HG02852 (cell line): ENCODE measurements at regions not wholly inside any gene's neighbourhood (a gene's known extent, or its start where the extent isn't known, plus 50 kb on each side); places are given as distances from the start of the nearest gene placed in this dataset.
A peak's percentile ranks its signal among the peaks of the same experiment; 100 is the strongest.
"Not testable (repeated sequence)": the region's sequence is repeated elsewhere in the genome, so short reads cannot be mapped to it uniquely, and the experiment has no call there.

Experiments
- ATAC-seq: cut with Tn5 transposase; IDR thresholded peaks from one replicate; pipeline ENCODE4 v1.9.1; 2021; ENCODE audit warnings: mild to moderate bottlenecking, moderate library complexity; ENCODE audit not compliant: unreplicated experiment

DNA sequence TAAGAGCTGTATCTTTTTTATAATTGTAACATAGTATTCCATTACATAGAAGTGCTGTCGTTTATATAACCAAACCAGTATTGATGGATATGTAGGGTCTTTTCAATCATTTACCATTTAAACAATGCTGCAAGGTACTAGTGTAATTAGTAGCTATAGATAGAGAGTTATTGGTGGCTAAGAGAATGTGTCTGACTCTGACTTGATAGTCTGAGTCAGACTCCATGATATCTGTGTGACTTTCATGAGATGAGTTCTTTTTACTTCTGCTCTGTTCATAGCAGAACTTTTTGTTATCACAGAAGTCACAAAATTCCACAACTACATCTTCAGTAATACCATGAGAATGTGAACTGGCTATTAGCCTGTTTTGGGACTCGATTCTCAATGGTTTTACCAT is 150.6 kb downstream of the FHIP1A start:
- ATAC-seq, result no peak

DNA sequence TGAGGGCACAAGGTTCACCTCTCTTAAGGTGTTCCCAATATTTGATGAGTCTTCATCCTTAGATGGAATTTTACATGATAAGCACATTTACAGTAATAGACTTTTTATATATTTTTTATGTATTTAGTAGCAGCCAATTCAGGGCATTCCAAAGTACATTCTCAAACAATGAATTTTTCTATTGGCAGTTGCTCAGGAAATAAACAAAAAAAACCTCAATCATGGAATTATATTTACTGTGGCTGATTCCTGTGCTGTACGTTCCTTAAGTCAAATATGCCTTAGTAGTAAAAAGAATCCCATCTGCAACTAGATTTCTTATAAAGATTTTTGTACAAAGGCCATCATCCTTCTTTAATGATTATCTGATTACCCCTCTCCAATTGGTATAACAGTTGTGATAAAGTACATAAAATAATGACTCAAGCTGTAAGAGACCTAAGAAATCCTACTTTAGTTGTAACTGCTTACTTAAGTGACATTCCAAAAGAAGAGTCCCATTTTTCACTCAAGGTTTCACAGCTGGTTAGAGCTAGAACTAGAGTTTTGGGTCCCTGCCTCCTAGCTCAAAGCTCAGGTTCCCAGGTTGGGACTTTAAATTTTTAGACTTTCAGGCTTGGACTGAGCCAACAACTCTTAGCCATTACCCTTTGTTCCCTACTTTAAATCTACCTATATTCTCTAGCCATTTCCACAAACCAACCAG is 152.7 kb downstream of the FHIP1A start:
- ATAC-seq, result no peak

GRCh38 chr4:151563194-151563593 is 154.2 kb downstream of the FHIP1A start:
- no peak for ATAC-seq

- ATAC-seq, result no peak
These were observed 155.3 kb downstream of the FHIP1A start for GRCh38 chr4:151564321-151564720.

DNA sequence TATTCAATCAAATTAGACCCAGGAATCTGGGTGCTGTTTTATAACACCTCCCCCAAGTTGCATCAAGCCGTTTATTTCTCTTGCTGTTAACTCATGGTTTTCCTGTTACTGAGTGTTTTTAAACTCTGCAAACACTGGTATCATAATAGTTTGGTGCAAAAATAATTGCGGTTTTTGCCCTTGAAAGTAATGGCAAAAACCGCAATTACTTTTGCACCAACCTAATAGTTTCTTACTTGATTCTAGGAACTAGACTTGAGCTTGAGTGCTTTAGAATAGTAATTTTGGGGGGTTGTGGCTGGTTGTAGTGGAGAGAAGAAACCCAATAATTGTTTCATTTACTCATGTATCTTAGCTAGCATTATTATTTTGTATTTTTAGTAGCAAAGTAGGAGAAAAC is 156.6 kb downstream of the FHIP1A start:
- no peak for ATAC-seq

GRCh38 chr4:151566053-151566452 is 157.1 kb downstream of the FHIP1A start:
- no peak for ATAC-seq

- peak; percentile 89 for ATAC-seq
These were observed 158.1 kb downstream of the FHIP1A start for GRCh38 chr4:151567056-151567455.

GRCh38 chr4:151568966-151569365 is 160.0 kb downstream of the FHIP1A start:
- no peak for ATAC-seq

DNA sequence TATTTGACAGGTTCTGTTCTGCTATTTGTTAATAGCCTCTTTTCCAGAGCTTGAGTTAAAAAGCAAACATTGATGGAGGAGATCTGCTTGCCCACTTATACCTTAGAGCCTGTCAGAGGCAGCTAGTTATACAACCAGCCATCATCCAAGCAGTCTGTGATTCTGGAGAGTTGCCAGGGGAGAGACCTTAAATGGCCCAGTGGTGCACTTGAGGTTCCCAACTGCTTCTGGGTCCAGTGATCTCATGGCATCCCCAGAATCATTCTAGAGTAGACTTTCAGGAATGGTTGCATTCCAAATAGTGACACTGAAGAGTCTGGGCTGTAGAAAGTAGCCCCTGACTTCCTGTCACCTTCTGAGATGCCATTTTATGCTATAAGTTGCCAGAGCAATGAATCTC is 160.7 kb downstream of the FHIP1A start:
- ATAC-seq, result no peak

DNA sequence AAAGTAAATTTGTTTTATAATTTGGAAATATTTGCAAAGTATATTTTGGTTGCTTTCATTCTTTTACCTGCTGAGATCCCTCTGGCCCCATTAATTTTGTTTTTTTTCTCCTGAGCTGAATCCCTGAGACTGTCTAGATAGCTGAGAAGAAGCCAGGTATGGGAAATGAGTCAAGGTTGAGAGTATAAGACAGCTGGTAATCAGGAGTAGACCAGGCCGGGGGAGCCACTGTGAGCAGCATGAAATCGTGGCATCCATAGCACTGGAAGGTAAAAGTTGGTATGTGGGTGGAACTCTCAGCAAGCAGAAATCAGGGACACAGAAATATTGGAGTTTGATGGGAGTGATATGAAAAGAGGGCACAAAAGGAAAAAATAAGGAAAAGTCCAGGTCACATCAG is 164.5 kb downstream of the FHIP1A start:
- no peak for ATAC-seq

GRCh38 chr4:151573945-151574344 is 165.0 kb downstream of the FHIP1A start:
- ATAC-seq, result no peak

DNA sequence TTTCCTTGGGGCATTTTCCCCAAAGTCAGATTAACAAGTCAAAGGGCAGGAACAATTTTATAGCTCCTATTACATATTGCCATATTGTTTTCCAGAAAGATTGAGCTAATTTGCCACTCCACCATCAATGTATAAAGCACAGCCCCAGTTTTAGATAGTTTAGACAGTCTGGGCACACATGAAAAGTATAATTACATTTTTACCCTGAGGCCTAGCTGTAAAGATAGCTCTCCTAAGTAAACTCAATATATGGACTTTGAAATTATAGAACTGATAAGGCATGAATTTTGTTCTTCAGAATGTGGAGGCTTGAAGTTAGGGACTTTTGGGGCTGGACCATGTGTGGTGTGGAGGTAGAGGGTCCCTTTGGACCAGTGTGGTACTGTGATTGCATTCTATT is 166.0 kb downstream of the FHIP1A start:
- no peak for ATAC-seq

- ATAC-seq, result no peak
These were observed 166.7 kb downstream of the FHIP1A start for GRCh38 chr4:151575646-151576045.

DNA sequence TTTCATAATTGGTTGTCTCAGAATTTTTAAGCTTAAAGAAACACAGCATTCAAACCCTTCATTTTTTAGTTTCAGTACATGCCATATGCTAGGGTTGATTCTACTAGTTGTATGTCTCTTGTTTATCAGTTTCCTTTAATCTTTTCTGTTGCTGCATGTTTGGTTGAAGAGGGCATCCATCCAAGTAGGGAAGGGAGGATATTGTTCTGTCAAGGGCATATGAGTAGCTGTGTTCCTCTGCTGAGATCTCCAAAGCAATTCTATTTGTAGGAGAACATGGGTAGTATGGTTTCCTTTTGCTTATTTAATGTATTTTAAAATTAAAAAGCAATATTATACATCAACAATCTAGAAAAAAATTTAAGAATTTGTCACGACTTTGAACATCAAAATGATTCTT is 167.7 kb downstream of the FHIP1A start:
- ATAC-seq, result no peak

- ATAC-seq, result no peak
These were observed 172.6 kb downstream of the FHIP1A start for GRCh38 chr4:151581570-151581969.

GRCh38 chr4:151582098-151582497 is 173.1 kb downstream of the FHIP1A start:
- no peak for ATAC-seq

DNA sequence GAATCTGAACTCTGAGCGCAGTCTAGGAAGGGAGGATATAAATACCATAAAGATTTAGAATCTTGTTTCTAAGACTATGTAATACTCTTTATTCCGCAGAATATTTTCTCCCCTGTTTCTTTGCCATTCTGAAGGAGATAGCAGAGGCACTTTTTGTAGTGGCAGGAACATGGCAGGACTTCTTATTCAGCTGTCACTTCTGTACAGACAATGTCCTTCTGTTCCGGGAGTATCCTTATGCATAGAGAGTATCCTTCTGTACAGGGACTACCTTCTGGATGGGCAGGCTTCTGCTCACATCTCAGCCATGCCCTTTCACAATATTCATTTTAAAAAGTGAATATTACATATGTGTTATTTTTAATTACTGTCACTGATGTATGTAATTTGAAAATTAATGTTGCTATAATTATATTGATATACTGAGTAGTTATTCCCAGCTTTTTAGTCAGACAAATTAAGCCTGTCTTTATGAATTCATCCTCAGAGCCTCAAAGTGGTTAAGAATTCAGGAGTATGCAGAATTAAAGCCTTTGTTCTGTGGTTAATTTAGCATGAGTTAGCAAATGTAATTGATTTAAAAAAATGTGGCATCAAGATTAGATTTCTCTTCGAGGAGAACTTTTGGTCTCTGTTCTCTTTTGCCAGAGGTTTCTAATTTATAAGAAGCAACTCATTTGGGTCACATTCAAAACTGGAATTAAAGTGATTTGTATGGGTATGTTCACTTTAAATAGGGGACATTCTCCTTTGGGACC is 174.4 kb downstream of the FHIP1A start:
- no peak for ATAC-seq

DNA sequence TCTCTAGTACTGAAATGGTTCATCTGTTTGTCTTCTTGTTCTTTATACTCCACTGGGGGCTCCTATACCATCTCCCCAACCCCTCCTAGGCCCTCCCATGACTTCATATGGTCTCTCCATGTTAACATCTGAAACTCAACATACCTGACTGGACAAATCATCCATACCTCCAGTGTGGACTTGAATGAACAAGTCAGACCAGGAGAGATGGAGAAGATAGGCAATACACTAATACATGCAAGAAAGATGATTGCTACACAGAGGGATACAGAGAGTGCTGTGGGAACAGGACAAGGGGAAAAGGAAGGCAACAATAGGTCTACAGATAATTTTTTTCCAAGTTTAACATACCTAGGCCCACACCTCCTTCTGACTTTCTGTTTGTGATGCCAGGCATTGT is 175.1 kb downstream of the FHIP1A start:
- ATAC-seq, result no peak

GRCh38 chr4:151595629-151596028 is 165.2 kb downstream of the GATB start:
- ATAC-seq, result not testable (repeated sequence)

DNA sequence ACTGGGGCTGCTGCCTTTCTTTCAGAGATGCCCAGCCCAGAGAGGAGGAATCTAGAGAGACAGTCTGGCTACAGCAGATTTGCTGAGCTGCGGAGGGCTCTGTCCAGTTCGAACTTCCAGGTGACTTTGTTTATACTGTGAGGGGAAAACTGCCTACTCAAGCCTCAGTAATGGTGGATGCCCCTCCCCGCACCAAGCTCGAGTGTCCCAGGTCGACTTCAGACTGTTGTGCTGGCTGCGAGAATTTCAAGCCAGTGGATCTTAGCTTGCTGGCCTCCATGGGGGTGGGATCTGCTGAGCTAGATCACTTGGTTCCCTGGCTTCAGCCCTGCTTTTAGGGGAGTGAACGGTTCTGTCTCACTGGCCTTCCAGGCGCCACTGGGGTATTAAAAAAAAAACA is 163.1 kb downstream of the GATB start:
- not testable (repeated sequence) for ATAC-seq

- ATAC-seq, result no peak
These were observed 160.9 kb downstream of the GATB start for GRCh38 chr4:151599863-151600262.

GRCh38 chr4:151600432-151600831 is 160.4 kb downstream of the GATB start:
- ATAC-seq, result no peak

GRCh38 chr4:151603377-151603776 is 157.4 kb downstream of the GATB start:
- no peak for ATAC-seq
